ENCODE measurements at regions not wholly inside any gene's neighbourhood (a gene's known extent, or its start where the extent isn't known, plus 50 kb on each side); places are given as distances from the start of the nearest gene placed in this dataset.

- no peak for DNase-seq (ENCODE audit: low read depth)
- no peak for TF ChIP-seq CTCF (IDR thresholded peaks at IDR 0.05; ENCODE audit: insufficient read depth, low read length)
- no peak overlapping the region for H3K4me3 ChIP-seq (ENCODE audit: low read depth, low read length)
These were observed 345.6 kb upstream of the CA10 start for GRCh38 chr17:52504081-52504480.

- TF ChIP-seq CTCF (IDR thresholded peaks at IDR 0.05; ENCODE audit: insufficient read depth, low read length): no peak
- no peak for DNase-seq (ENCODE audit: low read depth)
- H3K4me3 ChIP-seq (ENCODE audit: low read depth, low read length): no peak overlapping the region
These were observed 337.1 kb upstream of the CA10 start for GRCh38 chr17:52495646-52496045.

- no peak for DNase-seq (ENCODE audit: low read depth)
- no peak overlapping the region for H3K4me3 ChIP-seq (ENCODE audit: low read depth, low read length)
- TF ChIP-seq CTCF (IDR thresholded peaks at IDR 0.05; ENCODE audit: insufficient read depth, low read length): no peak
These were observed 323.8 kb upstream of the CA10 start for GRCh38 chr17:52482271-52482670.

- no peak for TF ChIP-seq CTCF (IDR thresholded peaks at IDR 0.05; ENCODE audit: insufficient read depth, low read length)
- H3K4me3 ChIP-seq (ENCODE audit: low read depth, low read length): no peak overlapping the region
- no peak for DNase-seq (ENCODE audit: low read depth)
These were observed 319.5 kb upstream of the CA10 start for GRCh38 chr17:52477824-52478699.

- H3K4me3 ChIP-seq (ENCODE audit: low read depth, low read length): no peak overlapping the region
- no peak for TF ChIP-seq CTCF (IDR thresholded peaks at IDR 0.05; ENCODE audit: insufficient read depth, low read length)
- no peak for DNase-seq (ENCODE audit: low read depth)
These were observed 318.3 kb upstream of the CA10 start for GRCh38 chr17:52476638-52477313.

- no peak for TF ChIP-seq CTCF (IDR thresholded peaks at IDR 0.05; ENCODE audit: insufficient read depth, low read length)
- H3K4me3 ChIP-seq (ENCODE audit: low read depth, low read length): no peak overlapping the region
- no peak for DNase-seq (ENCODE audit: low read depth)
These were observed 312.0 kb upstream of the CA10 start for GRCh38 chr17:52470553-52470952.
